ENCODE measurements at regions not wholly inside any gene's neighbourhood (a gene's known extent, or its start where the extent isn't known, plus 50 kb on each side); places are given as distances from the start of the nearest gene placed in this dataset.

GRCh38 chrX:128805236-128805635 lies 718.1 kb downstream of the SMARCA1 start:
- DNase-seq (ENCODE audit: low read depth, low spot score): no peak
- no peak overlapping the region for H3K4me3 ChIP-seq
- intact Hi-C loops (cut with micrococcal nuclease; ENCODE audit: unreplicated experiment) (no loop called here), in situ Hi-C loops (cut with MboI) (no loop called here)
- H3K9ac ChIP-seq (ENCODE audit: control insufficient read depth, insufficient read depth, low read length): no peak overlapping the region
- no peak overlapping the region for H3K27ac ChIP-seq (ENCODE audit: control insufficient read depth, insufficient read depth)
- BruUV-seq (replicated peaks): no TSS peak
- FAIRE-seq: no peak
- no peaks in the 10 kb centered on the region for H3K36me3 ChIP-seq (ENCODE audit: control insufficient read depth in 2 of 2, insufficient read depth in 2 of 2, low read length in 1 of 2)
- H2AFZ ChIP-seq (ENCODE audit: control insufficient read depth, low read depth, low read length): no peak overlapping the region
- SMC1A ChIA-PET (ENCODE audit: uncharacterized antibody, unreplicated experiment): interaction anchor here (1.4 kb wide), 1 partner anchor 8 kb away, joined by 5 read pairs; no protein-coding TSS in a partner anchor
- RAD21 ChIA-PET (ENCODE audit: unreplicated experiment): no interaction called here
- H3K79me2 ChIP-seq (ENCODE audit: control insufficient read depth, insufficient read depth, low read length): no peaks in the 10 kb centered on the region
- POLR2A ChIA-PET: no interaction called here
- no peaks in the 10 kb centered on the region; the same call in 2 of the 3 replicates for H3K9me3 ChIP-seq (replicated peaks; ENCODE audit: control insufficient read depth, insufficient read depth, low read length)
- CTCF ChIA-PET: no interaction called here
- no peak for ATAC-seq
- H3K4me2 ChIP-seq (ENCODE audit: control insufficient read depth, insufficient read depth): no peak overlapping the region
- H3K4me1 ChIP-seq (ENCODE audit: control insufficient read depth, insufficient read depth, low read length): no peaks in the 10 kb centered on the region
- TF ChIP-seq, protein P1, sequence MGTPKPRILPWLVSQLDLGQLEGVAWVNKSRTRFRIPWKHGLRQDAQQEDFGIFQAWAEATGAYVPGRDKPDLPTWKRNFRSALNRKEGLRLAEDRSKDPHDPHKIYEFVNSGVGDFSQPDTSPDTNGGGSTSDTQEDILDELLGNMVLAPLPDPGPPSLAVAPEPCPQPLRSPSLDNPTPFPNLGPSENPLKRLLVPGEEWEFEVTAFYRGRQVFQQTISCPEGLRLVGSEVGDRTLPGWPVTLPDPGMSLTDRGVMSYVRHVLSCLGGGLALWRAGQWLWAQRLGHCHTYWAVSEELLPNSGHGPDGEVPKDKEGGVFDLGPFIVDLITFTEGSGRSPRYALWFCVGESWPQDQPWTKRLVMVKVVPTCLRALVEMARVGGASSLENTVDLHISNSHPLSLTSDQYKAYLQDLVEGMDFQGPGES (IDR thresholded peaks at IDR 0.05): no peak
- TF ChIP-seq, protein P2, sequence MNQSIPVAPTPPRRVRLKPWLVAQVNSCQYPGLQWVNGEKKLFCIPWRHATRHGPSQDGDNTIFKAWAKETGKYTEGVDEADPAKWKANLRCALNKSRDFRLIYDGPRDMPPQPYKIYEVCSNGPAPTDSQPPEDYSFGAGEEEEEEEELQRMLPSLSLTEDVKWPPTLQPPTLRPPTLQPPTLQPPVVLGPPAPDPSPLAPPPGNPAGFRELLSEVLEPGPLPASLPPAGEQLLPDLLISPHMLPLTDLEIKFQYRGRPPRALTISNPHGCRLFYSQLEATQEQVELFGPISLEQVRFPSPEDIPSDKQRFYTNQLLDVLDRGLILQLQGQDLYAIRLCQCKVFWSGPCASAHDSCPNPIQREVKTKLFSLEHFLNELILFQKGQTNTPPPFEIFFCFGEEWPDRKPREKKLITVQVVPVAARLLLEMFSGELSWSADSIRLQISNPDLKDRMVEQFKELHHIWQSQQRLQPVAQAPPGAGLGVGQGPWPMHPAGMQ (IDR thresholded peaks at IDR 0.05; ENCODE audit: borderline replicate concordance): no peak
- TF ChIP-seq LARP7 (IDR thresholded peaks at IDR 0.05) (no peak), RFX5 (IDR thresholded peaks at IDR 0.05; ENCODE audit: low read depth, low read length) (no peak), POLR2AphosphoS5 (IDR thresholded peaks at IDR 0.05; ENCODE audit: low read length) (no peak), JUND (IDR thresholded peaks at IDR 0.05; ENCODE audit: low read depth, low read length) (no peak), CBFB (IDR thresholded peaks at IDR 0.05; ENCODE audit: low read depth) (no peak), NRF1 (conservative IDR thresholded peaks at IDR 0.05; ENCODE audit: low read depth, low read length) (no peak), NFYB (IDR thresholded peaks at IDR 0.05; ENCODE audit: insufficient read depth, low read depth, low read length) (no peak), EZH2 (IDR thresholded peaks at IDR 0.05; ENCODE audit: borderline replicate concordance, control insufficient read depth, low read depth, low read length) (no peak), ZSCAN29 (IDR thresholded peaks at IDR 0.05) (no peak), MYB (IDR thresholded peaks at IDR 0.05; ENCODE audit: borderline replicate concordance, low read depth, low read length) (no peak), SPI1 (IDR thresholded peaks at IDR 0.05; ENCODE audit: borderline replicate concordance, insufficient read depth, low read depth, low read length) (no peak), FOXK2 (IDR thresholded peaks at IDR 0.05) (no peak), POLR2A (IDR thresholded peaks at IDR 0.05; ENCODE audit: low read depth, low read length) (no peak)
- TF ChIP-seq, protein P3, sequence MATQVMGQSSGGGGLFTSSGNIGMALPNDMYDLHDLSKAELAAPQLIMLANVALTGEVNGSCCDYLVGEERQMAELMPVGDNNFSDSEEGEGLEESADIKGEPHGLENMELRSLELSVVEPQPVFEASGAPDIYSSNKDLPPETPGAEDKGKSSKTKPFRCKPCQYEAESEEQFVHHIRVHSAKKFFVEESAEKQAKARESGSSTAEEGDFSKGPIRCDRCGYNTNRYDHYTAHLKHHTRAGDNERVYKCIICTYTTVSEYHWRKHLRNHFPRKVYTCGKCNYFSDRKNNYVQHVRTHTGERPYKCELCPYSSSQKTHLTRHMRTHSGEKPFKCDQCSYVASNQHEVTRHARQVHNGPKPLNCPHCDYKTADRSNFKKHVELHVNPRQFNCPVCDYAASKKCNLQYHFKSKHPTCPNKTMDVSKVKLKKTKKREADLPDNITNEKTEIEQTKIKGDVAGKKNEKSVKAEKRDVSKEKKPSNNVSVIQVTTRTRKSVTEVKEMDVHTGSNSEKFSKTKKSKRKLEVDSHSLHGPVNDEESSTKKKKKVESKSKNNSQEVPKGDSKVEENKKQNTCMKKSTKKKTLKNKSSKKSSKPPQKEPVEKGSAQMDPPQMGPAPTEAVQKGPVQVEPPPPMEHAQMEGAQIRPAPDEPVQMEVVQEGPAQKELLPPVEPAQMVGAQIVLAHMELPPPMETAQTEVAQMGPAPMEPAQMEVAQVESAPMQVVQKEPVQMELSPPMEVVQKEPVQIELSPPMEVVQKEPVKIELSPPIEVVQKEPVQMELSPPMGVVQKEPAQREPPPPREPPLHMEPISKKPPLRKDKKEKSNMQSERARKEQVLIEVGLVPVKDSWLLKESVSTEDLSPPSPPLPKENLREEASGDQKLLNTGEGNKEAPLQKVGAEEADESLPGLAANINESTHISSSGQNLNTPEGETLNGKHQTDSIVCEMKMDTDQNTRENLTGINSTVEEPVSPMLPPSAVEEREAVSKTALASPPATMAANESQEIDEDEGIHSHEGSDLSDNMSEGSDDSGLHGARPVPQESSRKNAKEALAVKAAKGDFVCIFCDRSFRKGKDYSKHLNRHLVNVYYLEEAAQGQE (IDR thresholded peaks at IDR 0.05; ENCODE audit: low read depth, low read length): no peak
- no peaks in the 10 kb centered on the region for H3K27me3 ChIP-seq (replicated peaks in 1 of 2; ENCODE audit: control insufficient read depth in 2 of 2, insufficient read depth in 2 of 2, low read length in 1 of 2)
- WGBS (ENCODE audit: insufficient coverage, insufficient replicate concordance, low lambda C conversion rate, missing lambda C conversion rate): 0% methylated on average over 2 of the region's 2 CpGs
- no peaks in the 10 kb centered on the region for H4K20me1 ChIP-seq (ENCODE audit: control insufficient read depth, insufficient read depth)
